ENCODE measurements at regions not wholly inside any gene's neighbourhood (a gene's known extent, or its start where the extent isn't known, plus 50 kb on each side); places are given as distances from the start of the nearest gene placed in this dataset.

DNA sequence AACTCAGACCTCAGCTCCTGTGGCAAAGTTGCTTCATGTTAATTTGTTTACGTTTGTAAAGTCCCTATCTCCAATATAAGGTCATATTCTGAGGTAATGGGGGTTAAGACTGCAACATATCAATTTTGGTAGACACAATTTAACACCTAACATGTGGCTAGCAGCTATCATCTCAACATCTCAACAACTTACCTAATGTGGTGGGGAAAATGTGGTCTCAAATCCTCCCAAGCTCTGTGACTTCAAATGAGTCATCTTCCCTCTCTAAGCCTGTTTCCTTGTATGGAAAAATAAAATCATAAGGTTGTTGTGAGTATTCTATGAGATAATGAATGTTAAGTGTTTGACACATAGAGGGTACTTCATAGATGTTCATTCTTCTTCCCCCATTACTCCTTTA is 443.3 kb downstream of the CDK5RAP2 start:
- DNase-seq (ENCODE audit: low read depth in 2 of 2): no peak

DNA sequence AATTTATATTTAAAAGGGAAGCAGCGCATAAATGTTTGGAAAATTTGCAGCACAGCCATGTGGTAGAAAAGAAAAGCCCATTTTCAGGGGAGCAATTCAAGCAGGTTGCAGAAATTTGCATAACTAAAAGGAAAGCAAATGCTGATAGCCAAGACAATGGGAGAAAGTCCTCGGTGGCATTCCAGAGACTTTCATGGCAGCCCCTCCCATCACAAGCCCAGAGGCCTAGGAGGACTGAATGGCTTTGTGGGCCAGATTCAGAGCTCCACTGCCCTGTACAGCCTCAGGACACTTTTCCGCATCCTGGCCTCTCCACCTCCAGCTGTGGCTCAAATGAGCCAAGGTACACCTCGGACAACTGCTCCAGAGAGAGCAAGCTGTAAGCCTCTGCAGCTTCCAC is 462.9 kb downstream of the CDK5RAP2 start:
- DNase-seq (ENCODE audit: low read depth in 2 of 2): no peak

DNA sequence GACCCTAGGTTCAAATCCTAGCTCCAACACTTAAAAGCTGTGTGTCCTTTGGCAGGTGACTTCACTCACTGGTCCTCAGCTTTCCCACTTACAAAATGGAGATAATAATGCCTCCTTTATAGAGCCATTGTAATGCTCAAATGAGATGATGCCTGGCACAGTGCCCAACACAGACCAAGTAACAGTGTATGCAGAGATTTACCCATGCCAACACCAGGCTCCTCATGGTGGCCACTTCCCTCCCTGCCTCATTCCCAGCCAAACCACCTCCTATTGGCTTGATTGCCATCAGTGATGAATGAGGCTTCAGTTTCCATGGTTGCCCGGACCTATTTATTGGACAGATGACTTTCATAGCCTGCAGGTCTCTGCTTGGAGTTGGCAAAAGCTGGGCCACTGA is 469.4 kb downstream of the CDK5RAP2 start:
- no peak for DNase-seq (ENCODE audit: low read depth in 2 of 2)

DNA sequence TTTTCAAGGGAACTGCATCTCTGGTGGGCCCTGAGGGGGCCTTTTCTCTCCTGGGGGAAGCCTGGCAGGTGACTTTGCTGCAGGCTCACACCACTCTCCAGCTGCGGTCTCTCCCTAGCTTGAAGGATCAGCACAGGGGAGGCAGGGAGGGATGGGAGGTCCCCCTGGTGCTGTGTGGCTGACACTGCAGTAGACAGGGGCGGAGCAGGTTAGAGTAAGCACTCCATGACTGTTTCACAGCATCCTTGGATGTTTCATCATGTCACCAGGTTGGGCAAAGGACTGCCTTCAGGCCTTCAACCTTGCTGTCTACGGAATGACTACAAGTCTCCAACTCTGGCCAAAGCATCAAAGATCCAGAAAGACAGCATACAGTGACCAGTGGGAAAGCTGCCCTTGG is 470.7 kb downstream of the CDK5RAP2 start:
- DNase-seq (ENCODE audit: low read depth in 2 of 2): no peak

DNA sequence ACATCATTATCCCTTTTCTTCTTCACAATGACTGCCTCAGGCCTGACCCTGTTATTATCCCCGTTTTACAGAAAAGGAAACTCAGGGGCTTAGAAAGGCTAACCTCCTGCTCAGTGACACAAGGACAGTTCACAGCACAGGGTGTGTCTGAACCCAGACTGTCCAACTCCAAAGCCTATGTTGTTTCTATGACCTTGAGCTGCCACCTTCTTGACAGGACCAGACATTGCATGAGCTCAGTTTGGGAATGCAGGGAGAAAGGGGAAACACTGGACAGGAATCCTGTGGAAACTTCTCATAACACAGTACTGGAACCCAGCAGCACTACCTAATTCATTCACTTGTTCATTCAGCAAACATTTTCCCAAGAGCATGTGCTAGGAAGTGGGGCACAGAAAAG is 472.8 kb downstream of the CDK5RAP2 start:
- DNase-seq (ENCODE audit: low read depth in 2 of 2): no peak

DNA sequence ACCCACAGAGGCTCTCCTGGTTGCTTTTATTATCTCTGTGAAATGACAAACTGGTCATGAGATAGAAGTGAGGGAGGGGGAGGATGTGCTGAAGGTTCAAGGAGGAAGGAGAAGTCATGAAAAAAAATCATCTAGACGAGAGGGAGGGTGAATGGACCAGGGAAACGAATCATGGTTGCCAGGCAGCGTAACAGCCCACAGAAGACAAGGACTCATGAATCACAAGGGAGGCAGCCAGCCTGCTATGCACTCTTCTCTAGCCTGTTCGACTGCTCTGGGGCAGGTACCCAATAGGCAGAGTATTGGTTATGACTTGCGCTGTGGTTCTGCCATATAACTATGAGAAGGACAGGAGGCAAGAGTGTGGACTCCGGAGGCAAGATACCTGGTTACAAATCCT is 475.2 kb downstream of the CDK5RAP2 start:
- DNase-seq (ENCODE audit: low read depth in 2 of 2): no peak

DNA sequence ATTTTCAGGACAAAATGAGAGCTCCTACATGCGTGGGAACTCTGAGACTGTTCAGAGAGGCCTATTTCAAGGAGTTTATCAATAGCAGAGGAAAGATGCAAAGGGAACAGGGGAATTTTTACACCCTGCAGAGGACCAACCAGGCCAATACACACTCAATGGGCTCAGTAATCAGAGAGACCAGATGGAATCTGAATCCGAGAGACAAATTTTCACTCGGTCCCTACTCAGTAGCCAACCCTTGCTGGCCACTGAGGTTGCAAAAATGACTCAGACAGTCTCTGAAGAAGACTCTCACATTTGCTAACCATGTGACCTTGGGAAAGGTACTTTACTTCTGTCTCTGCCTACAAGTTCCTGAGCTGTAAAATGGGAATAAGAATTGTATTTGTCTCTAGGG is 479.4 kb downstream of the CDK5RAP2 start:
- DNase-seq (ENCODE audit: low read depth in 2 of 2): no peak

DNA sequence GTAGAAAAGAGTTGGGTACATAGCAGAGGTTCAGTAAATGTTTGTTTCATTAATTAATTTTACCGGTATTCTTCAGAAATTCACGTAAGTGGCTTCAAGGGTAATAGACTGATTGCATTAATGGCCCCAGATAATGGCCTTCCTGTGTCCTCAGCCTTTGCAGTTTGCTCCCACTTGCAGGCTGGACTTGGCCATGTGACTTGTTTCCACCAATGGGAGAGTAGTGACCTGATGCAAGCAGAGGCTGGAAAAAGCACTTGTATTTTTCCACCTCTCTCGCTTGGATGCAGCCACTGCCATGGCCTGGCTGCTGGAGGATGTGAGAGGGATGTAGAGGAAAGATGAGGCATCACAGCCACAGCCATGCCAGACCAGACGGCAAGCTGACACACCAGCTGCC is 480.9 kb downstream of the CDK5RAP2 start:
- no peak for DNase-seq (ENCODE audit: low read depth in 2 of 2)

DNA sequence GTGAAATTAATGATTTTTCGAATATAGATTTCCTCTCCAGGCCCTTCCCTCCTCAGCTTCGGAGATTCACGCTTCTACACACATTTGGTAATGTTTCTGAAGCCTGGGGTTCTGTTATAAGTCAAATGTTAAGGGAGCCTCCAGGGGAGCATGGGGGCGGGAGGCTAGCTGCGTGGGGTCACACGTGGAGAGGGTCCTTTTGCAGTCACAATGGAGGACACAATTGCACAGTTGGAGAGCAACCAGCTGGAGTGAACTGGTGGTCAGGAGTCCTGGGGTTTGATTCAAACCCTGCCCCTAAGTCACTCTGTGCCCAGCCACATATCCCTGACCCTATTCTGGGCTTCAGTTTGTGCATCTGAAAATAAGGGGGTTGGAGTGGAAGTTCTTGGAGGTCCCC is 481.4 kb downstream of the CDK5RAP2 start:
- no peak for DNase-seq (ENCODE audit: low read depth in 2 of 2)

DNA sequence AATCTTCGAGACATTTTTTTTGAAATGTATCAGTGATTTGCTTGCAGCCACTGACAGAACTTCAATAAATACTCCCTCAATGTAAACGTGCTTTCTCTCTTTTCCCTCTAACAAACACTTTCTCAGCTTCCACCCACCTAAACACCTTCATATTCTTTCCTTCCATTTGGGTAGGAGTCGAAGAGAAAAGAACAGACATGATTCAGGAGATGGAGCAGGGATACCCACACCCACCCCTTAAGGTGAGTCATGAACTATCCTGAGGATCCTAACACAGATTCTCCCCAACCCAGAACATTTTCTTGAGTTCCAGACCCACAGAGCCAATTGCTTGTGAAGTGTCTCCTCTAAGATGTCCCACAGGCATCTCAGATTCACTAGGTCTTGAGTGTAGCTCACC is 488.8 kb downstream of the CDK5RAP2 start:
- DNase-seq (ENCODE audit: low read depth in 2 of 2): no peak

DNA sequence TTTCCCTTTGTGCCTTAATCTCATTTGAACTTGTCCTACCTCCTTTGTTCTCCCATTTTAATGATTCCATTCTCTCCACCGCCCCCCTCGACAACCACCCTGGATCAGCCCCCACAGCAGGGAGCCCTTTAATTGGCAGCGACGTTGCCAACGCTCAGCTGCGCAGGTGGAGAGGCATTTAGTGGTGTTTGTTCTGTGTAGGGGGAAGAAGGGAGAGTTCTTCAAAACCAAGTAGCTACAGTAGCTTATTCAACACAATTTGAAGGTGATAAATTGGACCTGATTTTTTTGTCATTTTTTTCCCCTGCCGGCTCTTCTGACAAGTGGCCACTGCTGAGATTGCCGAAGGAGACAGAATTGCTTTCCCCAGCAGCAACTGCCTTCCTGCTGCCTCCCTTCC is 499.1 kb downstream of the CDK5RAP2 start:
- DNase-seq (ENCODE audit: low read depth in 2 of 2): no peak

DNA sequence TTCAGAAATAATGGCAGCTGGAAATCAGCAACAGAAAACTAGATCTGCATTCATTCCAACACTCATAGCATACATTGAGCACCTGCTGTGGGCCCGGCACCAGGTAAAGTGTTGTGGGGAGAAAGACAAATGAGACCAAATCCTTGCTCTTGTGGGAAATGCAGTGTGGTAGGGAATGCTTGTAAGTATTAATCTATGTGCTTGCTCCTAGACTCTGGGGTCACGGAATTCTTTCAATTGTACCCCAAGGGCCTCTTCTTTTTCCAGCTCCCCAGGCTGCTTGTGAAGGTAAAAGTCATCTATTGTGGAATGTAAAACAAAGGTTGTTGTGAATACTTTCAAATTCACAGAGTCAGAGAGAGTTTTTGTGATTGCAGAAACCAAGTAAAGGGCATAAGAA is 501.9 kb downstream of the CDK5RAP2 start:
- no peak for DNase-seq (ENCODE audit: low read depth in 2 of 2)

DNA sequence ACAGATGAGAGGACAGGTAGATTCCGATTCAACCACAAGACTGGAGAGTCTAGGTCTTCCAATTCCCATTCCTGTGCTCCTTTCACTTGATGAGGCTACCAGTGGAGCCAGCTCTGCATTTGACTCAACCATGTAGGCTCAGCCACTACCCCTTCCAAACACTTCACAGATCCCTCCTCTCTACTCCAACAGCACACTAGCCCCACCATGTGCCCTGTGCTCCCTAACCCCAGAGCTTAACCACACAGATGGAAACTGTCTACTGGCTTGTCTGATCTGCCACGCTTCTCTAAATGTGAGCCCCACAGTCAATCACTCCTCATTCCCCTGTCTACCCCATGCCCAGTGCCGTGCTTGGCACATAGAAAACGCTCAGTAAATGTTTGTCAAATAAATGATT is 508.2 kb downstream of the CDK5RAP2 start:
- no peak for DNase-seq (ENCODE audit: low read depth in 2 of 2)

DNA sequence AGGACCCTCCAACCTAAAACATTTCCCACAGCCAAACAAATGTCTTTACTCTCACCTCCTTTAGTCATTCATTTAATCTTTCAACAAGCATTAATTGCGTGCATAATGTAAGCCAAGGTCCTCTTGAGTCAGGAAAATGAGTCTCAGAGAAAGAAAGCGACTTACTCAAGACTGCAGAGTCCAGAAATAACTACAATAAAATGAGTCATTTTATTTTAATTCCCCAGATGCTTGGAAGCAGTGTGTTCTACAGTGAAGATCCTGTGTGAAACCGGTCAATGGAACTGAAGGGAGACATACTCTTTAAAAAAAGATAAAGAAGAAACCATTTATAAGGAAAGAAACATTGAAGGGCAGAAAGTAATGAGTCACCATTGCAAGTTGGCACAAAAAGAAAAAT is 513.7 kb downstream of the CDK5RAP2 start:
- DNase-seq (ENCODE audit: low read depth in 2 of 2): no peak

DNA sequence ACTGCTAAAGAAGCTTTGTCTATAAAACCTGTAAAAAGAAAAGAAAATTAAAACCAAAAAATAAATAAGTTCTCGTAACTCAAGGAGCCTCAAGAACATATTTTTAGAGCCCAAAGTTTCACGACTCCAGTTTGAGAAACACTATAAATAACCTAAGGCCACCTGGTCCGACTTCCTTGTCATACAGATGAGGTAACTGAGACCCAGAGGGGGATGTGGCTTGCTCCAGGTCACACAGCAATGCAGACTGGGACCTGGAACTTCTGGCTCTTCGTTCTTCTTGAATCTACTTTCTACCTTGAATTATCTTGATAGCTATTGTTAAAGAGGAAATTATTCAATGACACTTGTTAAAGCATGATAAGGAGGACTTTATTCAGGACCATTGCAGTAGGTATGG is 514.8 kb downstream of the CDK5RAP2 start:
- no peak for DNase-seq (ENCODE audit: low read depth in 2 of 2)

DNA sequence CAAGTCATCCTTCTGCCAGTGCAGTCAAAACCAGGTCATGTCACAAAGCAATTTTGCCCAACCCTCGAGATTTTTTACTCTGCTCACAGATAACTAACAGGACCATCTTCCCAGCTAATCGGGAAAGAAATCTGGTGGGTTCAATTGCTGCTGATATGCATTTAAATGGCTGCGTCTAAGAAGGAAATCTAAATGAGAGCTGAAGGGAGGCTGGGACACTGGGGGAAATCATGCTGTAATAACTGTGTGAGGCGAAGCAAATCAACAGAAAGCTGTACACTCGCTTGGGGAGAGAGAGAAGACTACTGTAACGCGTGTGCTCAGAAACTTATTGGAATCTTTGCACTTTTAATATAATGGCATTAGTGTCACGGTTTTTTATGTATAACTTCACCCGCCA is 535.0 kb downstream of the CDK5RAP2 start:
- DNase-seq (ENCODE audit: low read depth in 2 of 2): no peak

DNA sequence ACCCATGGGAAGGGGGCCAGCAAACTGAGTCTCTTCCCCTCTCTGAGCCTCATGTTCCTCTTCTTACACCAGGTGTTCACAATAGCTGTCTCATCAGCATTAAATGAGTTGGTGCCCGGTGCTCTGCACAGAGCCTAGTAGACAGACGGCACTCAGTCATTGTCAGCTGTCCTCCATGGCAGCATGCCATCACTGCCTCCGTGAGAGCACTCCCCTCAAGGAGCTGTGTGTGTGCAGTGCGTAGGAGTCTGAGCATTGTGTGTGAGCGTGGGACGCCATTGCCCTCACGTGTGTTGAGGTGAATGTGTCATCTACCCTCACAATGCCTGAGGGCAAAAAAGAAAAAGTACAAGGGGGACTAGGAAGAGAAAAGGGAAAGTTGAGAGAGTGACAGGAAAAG is 536.5 kb downstream of the CDK5RAP2 start:
- DNase-seq (ENCODE audit: low read depth in 2 of 2): no peak

DNA sequence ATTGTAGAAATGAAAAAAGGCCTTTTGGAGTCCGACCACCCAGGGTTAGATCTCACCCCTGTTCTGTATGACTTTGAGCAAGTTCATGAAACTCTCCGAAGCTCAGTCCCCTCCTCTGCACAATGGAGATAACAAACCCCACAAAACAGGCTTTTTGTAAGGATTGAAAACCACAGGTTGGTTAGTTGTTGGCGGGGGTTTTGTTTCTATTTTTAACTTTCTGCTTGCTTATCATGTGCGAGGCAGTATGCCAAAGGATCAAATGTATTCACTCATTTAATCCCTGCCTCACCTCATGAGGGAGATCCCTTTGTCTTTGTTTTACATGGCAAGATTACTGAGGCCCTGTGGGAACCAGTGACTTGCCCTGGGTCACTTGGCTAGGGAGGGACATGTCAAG is 539.1 kb downstream of the CDK5RAP2 start:
- no peak for DNase-seq (ENCODE audit: low read depth in 2 of 2)

DNA sequence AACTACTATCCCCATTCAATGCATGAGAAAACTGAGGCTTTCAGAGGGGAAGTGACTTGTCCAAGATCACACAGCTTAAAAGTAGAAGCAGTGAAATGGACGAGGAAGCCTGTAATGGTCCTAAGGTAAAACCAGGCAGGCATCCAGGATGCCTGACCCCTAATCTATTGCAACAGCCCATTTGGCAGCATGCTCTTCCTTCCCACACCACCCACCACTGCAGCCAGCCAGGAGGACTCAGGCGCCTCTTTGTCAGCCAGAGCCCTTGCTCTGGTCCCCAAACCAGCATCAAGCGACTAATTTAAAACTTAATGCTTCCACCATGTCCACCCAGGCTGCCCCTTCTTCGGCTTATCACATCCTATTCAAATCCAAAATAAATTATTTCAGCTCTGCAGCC is 541.6 kb downstream of the CDK5RAP2 start:
- peak in 1 of 2 donors; percentile 24 for DNase-seq (ENCODE audit: low read depth in 2 of 2)

DNA sequence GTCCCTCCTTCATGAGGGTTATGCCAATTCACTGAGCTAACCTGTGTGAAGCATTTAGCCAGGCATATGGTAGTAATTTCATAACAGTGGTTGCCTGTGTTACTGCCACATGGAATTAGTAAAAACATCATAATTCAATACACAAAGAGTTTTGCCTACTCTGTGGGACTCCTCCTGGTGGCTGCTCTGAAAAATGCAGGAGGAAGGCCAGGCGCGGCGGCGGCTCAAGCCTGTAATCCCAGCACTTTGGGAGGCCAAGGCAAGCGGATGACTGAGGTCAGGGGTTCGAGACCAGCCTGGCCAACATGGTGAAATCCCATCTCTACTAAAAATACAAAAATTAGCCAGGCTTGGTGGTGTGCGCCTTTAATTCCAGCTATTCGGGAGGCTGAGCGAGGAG is 547.3 kb downstream of the CDK5RAP2 start:
- no peak for DNase-seq (ENCODE audit: low read depth in 2 of 2)

DNA sequence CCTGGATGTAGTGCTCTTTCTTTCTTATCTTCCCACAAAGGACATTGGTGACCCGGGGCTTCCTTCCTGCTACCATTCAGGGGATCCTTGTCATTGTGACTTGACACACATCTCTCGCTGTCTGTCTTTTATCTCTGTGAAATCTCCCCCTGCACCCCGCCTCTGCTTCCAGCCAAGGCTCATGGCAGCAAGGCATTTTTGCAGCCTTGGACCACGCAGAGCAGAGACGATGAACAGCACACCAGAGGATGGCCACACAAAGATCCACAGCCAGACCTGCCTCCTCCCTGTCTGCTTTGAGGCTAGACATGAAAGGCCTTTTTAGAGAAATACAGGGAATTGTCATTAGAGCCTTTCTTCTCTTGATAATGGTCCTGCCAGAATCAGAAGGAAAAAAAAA is 549.1 kb downstream of the CDK5RAP2 start:
- DNase-seq (ENCODE audit: low read depth in 2 of 2): no peak

DNA sequence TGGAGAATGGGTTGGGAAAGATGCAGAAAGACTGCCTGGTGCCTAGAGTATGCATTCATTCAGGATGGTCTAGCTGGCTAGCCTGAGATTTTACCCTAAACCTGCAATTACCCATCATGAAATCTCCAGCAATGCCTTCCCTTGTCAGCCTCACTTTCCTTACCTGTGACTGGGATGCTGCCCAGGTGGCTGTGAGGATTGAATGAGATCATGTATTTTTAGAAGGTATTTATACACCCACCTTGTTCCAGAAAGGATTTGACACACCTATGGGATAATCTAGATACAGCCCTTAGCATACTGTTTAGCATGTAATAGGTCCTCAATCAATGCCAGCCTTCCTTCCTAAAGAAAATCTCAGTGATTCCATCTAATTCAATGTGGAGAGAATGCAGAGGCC is 561.4 kb downstream of the CDK5RAP2 start:
- DNase-seq (ENCODE audit: low read depth in 2 of 2): no peak

DNA sequence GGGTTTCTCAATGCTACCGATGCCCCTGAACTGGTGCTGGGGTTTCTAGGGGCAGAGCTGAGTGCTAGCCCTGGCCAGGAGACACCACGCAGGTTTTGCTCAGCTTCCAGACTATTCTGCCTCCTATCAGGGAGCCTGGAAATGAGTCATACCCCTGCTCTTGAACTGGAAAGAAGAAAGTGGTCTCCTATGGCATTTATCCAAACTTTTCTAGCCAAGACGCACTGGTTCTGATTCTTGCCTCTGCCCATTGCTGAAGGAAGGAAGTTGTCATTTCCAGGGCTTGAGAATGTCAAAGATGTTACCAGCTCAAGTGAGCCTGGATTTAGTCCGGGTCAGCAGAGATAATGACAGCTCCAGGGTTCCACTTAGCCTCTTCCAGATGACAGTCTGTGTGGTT is 561.9 kb downstream of the CDK5RAP2 start:
- DNase-seq (ENCODE audit: low read depth in 2 of 2): no peak

DNA sequence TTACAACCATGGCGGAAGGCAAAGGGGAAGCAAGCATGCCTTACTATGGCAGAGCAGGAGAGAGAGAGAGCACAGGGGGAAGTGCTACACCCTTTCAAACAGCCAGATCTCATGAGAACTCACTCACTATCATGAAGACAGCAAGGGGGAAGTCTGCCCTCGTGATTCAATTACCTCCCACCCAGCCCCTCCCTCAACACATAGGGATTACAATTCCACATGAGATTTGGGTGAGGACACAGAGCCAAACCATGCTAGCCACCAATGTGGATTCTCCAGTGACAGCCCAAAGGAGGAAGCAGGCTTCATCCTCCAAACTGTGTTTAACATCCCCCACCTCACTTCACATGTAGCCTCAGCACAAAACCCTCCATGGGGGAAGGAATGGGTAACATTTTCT is 563.7 kb downstream of the CDK5RAP2 start:
- DNase-seq (ENCODE audit: low read depth in 2 of 2): no peak

DNA sequence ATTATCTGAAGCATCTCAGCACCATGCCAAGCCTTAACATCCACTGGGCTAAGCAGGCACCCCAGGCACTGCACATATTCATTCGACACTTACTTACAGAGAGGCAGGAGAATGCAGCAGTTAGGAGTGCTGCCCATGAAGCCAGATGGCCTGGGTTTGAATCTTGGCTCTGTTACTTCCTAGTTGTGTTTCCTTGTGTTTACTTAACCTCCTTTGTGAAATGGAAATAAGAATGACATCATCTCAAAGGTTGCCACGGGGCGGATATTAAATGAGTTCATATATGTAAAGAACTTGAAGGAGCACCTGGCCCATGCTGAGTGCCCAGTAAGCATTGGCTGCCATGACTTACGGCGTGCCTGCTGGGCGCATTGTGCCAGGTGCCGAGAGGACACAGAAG is 565.2 kb downstream of the CDK5RAP2 start:
- no peak for DNase-seq (ENCODE audit: low read depth in 2 of 2)

Measured in dermis microvascular lymphatic vessel endothelial cell (primary cell).